GM12892 (cell line): ENCODE measurements at regions not wholly inside any gene's neighbourhood (a gene's known extent, or its start where the extent isn't known, plus 50 kb on each side); places are given as distances from the start of the nearest gene placed in this dataset.

Experiments
- POLR2A ChIP-seq: IDR thresholded peaks from 2 replicates; pipeline ENCODE4 v1.6.1; 2011; ENCODE audit warnings: low read depth, low read length, control low read depth
- POLR2AphosphoS5 ChIP-seq: IDR thresholded peaks from 2 replicates; pipeline ENCODE4 v1.6.1; 2011; ENCODE audit warnings: low read depth, low read length, control low read depth
- TAF1 ChIP-seq: IDR thresholded peaks from 2 replicates; pipeline ENCODE4 v1.6.1; 2011; ENCODE audit warnings: low read depth, mild to moderate bottlenecking, control low read depth, low read length, borderline replicate concordance

- TF ChIP-seq POLR2AphosphoS5, result no peak
- no peak for TF ChIP-seq POLR2A
- no peak for TF ChIP-seq TAF1
Observed at GRCh38 chr2:196289000-196289399, 117.6 kb upstream of the STK17B start.
